GM12875 (cell line): ENCODE measurements at regions not wholly inside any gene's neighbourhood (a gene's known extent, or its start where the extent isn't known, plus 50 kb on each side); places are given as distances from the start of the nearest gene placed in this dataset.
"Not testable (repeated sequence)": the region's sequence is repeated elsewhere in the genome, so short reads cannot be mapped to it uniquely, and the experiment has no call there.

ENCODE experiments used
- H3K4me3 ChIP-seq: one replicate; pipeline ENCODE4 v1.5.1; 2011; ENCODE audit warnings: low read depth, low read length, control low read depth
- TF ChIP-seq, protein P1 (sequence below): IDR thresholded peaks from 2 replicates; pipeline ENCODE4 v1.5.1; 2011; ENCODE audit warnings: low read depth, mild to moderate bottlenecking, control low read depth, inconsistent platforms, low read length, moderate library complexity, borderline replicate concordance; ENCODE audit not compliant: insufficient read depth

DNA sequence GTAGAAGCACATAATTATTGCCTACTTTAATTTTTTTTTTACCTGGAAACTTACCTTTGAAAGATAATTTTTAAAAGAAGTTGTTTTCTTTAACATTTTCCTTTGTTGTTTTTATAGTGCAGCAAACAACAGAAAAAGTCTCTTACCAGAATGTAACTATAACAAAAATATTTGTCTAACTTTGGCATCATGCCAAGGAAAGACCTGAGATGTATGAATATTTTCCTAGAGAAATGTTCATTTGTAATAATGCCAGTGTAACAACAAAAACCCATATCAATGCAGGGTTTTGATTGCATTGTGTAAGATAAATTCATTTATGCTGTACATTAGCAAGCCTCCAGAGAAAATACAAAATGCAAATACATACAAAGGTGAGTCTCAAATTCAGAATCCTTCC lies 775.7 kb downstream of the SI start:
- no peak overlapping the region for H3K4me3 ChIP-seq
- TF ChIP-seq, protein P1, sequence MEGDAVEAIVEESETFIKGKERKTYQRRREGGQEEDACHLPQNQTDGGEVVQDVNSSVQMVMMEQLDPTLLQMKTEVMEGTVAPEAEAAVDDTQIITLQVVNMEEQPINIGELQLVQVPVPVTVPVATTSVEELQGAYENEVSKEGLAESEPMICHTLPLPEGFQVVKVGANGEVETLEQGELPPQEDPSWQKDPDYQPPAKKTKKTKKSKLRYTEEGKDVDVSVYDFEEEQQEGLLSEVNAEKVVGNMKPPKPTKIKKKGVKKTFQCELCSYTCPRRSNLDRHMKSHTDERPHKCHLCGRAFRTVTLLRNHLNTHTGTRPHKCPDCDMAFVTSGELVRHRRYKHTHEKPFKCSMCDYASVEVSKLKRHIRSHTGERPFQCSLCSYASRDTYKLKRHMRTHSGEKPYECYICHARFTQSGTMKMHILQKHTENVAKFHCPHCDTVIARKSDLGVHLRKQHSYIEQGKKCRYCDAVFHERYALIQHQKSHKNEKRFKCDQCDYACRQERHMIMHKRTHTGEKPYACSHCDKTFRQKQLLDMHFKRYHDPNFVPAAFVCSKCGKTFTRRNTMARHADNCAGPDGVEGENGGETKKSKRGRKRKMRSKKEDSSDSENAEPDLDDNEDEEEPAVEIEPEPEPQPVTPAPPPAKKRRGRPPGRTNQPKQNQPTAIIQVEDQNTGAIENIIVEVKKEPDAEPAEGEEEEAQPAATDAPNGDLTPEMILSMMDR, result no peak

DNA sequence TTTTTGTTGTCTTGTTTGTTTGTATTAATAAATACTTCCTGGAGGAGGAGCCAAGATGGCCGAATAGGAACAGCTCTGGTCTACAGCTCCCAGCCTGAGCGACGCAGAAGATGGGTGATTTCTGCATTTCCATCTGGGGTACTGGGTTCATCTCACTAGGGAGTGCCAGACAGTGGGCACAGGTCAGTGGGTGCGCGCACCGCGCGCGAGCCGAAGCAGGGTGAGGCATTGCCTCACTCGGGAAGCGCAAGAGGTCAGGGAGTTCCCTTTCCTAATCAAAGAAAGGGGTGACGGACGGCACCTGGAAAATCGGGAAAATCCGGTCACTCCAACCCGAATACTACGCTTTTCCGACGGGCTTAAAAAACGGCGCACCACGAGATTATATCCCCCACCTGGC lies 786.8 kb downstream of the SI start:
- not testable (repeated sequence) for H3K4me3 ChIP-seq

DNA sequence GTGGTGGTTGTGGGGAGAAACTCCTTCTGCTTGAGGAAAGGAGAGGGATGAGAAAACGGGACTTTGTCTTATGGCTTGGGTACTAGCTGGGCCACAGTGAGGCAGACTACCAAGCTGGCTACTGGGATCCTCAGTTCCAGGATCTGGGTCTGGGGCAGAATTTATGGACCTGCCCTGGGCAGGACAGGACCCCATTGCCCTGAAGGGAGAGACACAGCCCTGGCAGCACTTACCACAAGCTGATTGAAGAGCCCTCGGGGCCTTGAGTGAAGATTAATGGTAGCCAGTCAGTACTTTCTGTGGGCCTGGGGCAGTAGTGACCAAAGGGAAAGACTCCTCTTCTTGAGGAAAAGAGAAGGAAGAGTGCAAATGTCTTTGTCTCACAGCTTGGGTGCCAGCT lies 799.7 kb downstream of the SI start:
- H3K4me3 ChIP-seq, result no peak overlapping the region
- TF ChIP-seq, protein P1, result no peak

DNA sequence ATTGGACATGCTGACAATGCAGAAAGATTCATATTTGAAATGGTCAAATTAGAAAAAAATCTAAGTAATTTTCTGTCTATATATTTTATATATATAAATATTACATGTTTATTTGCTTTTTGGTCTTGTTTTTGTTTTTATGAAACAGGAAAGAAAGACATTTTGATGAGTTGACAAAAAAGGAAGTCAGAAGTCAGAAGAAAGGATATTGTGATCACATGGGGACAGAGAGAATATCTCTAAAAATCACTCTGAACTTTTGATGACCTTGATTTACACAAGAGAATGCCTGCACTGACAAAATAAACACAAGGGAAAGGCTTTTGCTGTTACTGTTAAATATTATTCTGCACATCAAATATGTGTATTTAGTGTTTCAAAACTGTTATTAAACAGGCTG lies 811.2 kb downstream of the SI start:
- H3K4me3 ChIP-seq, result no peak overlapping the region

GRCh38 chr3:164250923-164251322 lies 827.4 kb downstream of the SI start:
- H3K4me3 ChIP-seq, result no peak overlapping the region
- TF ChIP-seq, protein P1, result no peak

More for the DNA sequence above, 811.2 kb downstream of the SI start:
- TF ChIP-seq, protein P1, result no peak

DNA sequence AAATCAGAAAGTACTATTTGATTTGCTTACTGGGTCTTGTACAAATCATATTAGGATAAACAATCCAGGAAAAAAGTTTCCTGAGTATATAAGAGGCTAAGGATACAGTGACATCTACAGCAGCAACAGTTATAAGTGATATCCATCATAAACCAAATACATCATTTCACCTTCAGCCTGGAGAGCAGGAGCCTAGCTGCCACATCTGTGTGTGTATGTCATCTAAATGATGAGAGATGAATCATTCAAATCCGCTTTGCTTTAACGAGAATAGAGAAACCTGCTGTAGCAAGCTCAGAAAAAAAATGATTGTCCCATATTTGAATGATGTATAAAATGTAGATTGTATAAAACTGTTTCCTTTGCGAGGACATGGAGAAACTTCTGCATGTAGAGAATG lies 841.4 kb downstream of the SI start:
- TF ChIP-seq, protein P1, result no peak
- H3K4me3 ChIP-seq, result no peak overlapping the region

- TF ChIP-seq, protein P1, result no peak
- H3K4me3 ChIP-seq, result no peak overlapping the region
Measured at GRCh38 chr3:164235289-164236028, 842.8 kb downstream of the SI start.
